Tibial nerve (tissue), 4 donors: ENCODE measurements at regions not wholly inside any gene's neighbourhood (a gene's known extent, or its start where the extent isn't known, plus 50 kb on each side); places are given as distances from the start of the nearest gene placed in this dataset.

Experiments
- DNase-seq, 2 donors: peaks; one replicate each; pipeline ENCODE4 v3.0.0-alpha.2; 2019; ENCODE audit warnings: low spot score in 2 of 2
- H3K27ac ChIP-seq, 4 donors: fragments of 200-600 bp; sonication (generic) in 3 of 4; one replicate each; pipeline ENCODE4 v1.5.1; 2017 to 2019; ENCODE audit warnings: mild to moderate bottlenecking in 1 of 4
- H3K27me3 ChIP-seq, 2 donors: fragments of 200-600 bp; sonication (generic) in 1 of 2; one replicate each; pipeline versions ENCODE4 v1.5.1 to v1.6.0; 2017 to 2019
- H3K36me3 ChIP-seq, 3 donors: fragments of 200-600 bp; sonication (generic); one replicate each; pipeline ENCODE4 v1.5.1; 2018 to 2019
- H3K4me1 ChIP-seq, 4 donors: fragments of 200-600 bp; sonication (generic) in 3 of 4; one replicate each; pipeline ENCODE4 v1.5.1; 2017 to 2019
- H3K4me3 ChIP-seq, 4 donors: fragments of 200-600 bp; sonication (generic) in 3 of 4; one replicate each; pipeline ENCODE4 v1.5.1; 2017 to 2019; ENCODE audit warnings: mild to moderate bottlenecking in 1 of 4, moderate library complexity in 1 of 4
- H3K9me3 ChIP-seq, 4 donors: fragments of 200-600 bp; sonication (generic) in 3 of 4; one replicate each; pipeline ENCODE4 v1.5.1; 2017 to 2019
- CTCF ChIP-seq, 5 experiments: fragments of 200-600 bp in 3 of 5; fragments of 450-650 bp in 2 of 5; sonication (generic) in 3 of 5; IDR thresholded peaks; one replicate each; pipeline ENCODE4 v1.5.1; 2016 to 2019; ENCODE audit warnings: antibody characterized with exemption in 5 of 5, mild to moderate bottlenecking in 3 of 5, moderate library complexity in 2 of 5
- EP300 ChIP-seq, 2 donors: sonication (generic); formaldehyde crosslinking; IDR thresholded peaks; one replicate each; pipeline ENCODE4 v1.6.1; 2017; ENCODE audit warnings: antibody characterized with exemption in 2 of 2, mild to moderate bottlenecking in 1 of 2
- POLR2A ChIP-seq, 2 donors: fragments of 450-650 bp; IDR thresholded peaks; one replicate each; pipeline ENCODE4 v1.6.1; 2017; ENCODE audit warnings: antibody characterized with exemption in 2 of 2, mild to moderate bottlenecking in 2 of 2, moderate library complexity in 2 of 2
- WGBS, 2 donors: methylation state at CpG; one replicate each; pipeline ENCODE4 v1.1.5; 2018; 5-methylcytosine and 5-hydroxymethylcytosine counted together

GRCh38 chr3:54053211-54053610 is 69.1 kb upstream of the CACNA2D3 start:
- no peaks in the 10 kb centered on the region for H3K27me3 ChIP-seq
- TF ChIP-seq EP300 (IDR thresholded peaks at IDR 0.05) (no peak), POLR2A (IDR thresholded peaks at IDR 0.05) (no peak), CTCF (IDR thresholded peaks at IDR 0.05) (no peak)
- DNase-seq, result no peak
- no peaks in the 10 kb centered on the region for H3K36me3 ChIP-seq
- no peak overlapping the region for H3K4me3 ChIP-seq
- H3K27ac ChIP-seq, result no peak overlapping the region
- H3K9me3 ChIP-seq, result no peaks in the 10 kb centered on the region
- no peaks in the 10 kb centered on the region for H3K4me1 ChIP-seq
- 26 to 33% methylated on average over 5 of the region's 5 CpGs for WGBS, 2 donors

GRCh38 chr3:54047568-54047967 is 74.8 kb upstream of the CACNA2D3 start:
- Histone ChIP-seq H3K27ac (no peak overlapping the region), H3K4me3 (no peak overlapping the region), H3K36me3 (no peaks in the 10 kb centered on the region), H3K27me3 (no peaks in the 10 kb centered on the region), H3K4me1 (no peaks in the 10 kb centered on the region), H3K9me3 (no peaks in the 10 kb centered on the region)
- 84 to 87% methylated on average over 5 of the region's 5 CpGs for WGBS, 2 donors
- TF ChIP-seq POLR2A (IDR thresholded peaks at IDR 0.05) (no peak), CTCF (IDR thresholded peaks at IDR 0.05) (no peak), EP300 (IDR thresholded peaks at IDR 0.05) (no peak)
- DNase-seq, result no peak

GRCh38 chr3:54046641-54047214 is 75.6 kb upstream of the CACNA2D3 start:
- Histone ChIP-seq H3K4me1 (no peaks in the 10 kb centered on the region), H3K27ac (no peak overlapping the region), H3K36me3 (no peaks in the 10 kb centered on the region), H3K9me3 (no peaks in the 10 kb centered on the region), H3K27me3 (no peaks in the 10 kb centered on the region), H3K4me3 (no peak overlapping the region)
- no peak for DNase-seq
- TF ChIP-seq CTCF (IDR thresholded peaks at IDR 0.05) (no peak), POLR2A (IDR thresholded peaks at IDR 0.05) (no peak), EP300 (IDR thresholded peaks at IDR 0.05) (no peak)

GRCh38 chr3:54045061-54045815 is 77.1 kb upstream of the CACNA2D3 start:
- 65 to 66% methylated on average over 3 of the region's 3 CpGs for WGBS, 2 donors
- TF ChIP-seq EP300 (IDR thresholded peaks at IDR 0.05) (no peak), CTCF (IDR thresholded peaks at IDR 0.05) (no peak), POLR2A (IDR thresholded peaks at IDR 0.05) (no peak)

GRCh38 chr3:54042259-54042823 is 80.0 kb upstream of the CACNA2D3 start:
- H3K27ac ChIP-seq, result no peak overlapping the region
- no peak for DNase-seq
- no peaks in the 10 kb centered on the region for H3K9me3 ChIP-seq
- H3K27me3 ChIP-seq, result no peaks in the 10 kb centered on the region
- 77 to 80% methylated on average over 5 of the region's 5 CpGs for WGBS, 2 donors
- no peaks in the 10 kb centered on the region for H3K36me3 ChIP-seq
- H3K4me3 ChIP-seq, result no peak overlapping the region
- no peak for TF ChIP-seq POLR2A (IDR thresholded peaks at IDR 0.05)
- H3K4me1 ChIP-seq, result no peaks in the 10 kb centered on the region

More at GRCh38 chr3:54045061-54045815, 77.1 kb upstream of the CACNA2D3 start:
- H3K4me3 ChIP-seq, result no peak overlapping the region
- no peak for DNase-seq
- H3K9me3 ChIP-seq, result no peaks in the 10 kb centered on the region
- no peaks in the 10 kb centered on the region for H3K27me3 ChIP-seq
- no peak overlapping the region for H3K27ac ChIP-seq
- no peaks in the 10 kb centered on the region for H3K36me3 ChIP-seq
- H3K4me1 ChIP-seq, result no peaks in the 10 kb centered on the region
